Left lung (tissue), 4 donors: ENCODE measurements at regions not wholly inside any gene's neighbourhood (a gene's known extent, or its start where the extent isn't known, plus 50 kb on each side); places are given as distances from the start of the nearest gene placed in this dataset.

Experiments
- ATAC-seq: fragments of 200-7000 bp; cut with Tn5 transposase; one replicate; pipeline ENCODE4 v1.9.1; 2020; ENCODE audit warnings: moderate library complexity
- DNase-seq, 4 donors: peaks; one replicate each; pipeline ENCODE4 v3.0.0-alpha.2; 2013 to 2020
- H3K27ac ChIP-seq, 2 donors: fragments of 200-600 bp; sonication (generic) in 1 of 2; one replicate each; pipeline versions ENCODE4 v1.5.0 to v1.8.0; 2020 to 2021
- H3K27me3 ChIP-seq, 2 donors: fragments of 200-600 bp; sonication (generic) in 1 of 2; one replicate each; pipeline versions ENCODE4 v1.5.0 to v1.8.0; 2020 to 2021
- H3K36me3 ChIP-seq, 2 donors: fragments of 200-600 bp; sonication (generic) in 1 of 2; one replicate each; pipeline versions ENCODE4 v1.5.0 to v1.8.0; 2020 to 2021
- H3K4me1 ChIP-seq, 2 donors: fragments of 200-600 bp; one replicate each; pipeline ENCODE4 v1.8.0; 2021
- H3K4me3 ChIP-seq, 2 donors: fragments of 200-600 bp; sonication (generic) in 1 of 2; one replicate each; pipeline versions ENCODE4 v1.5.0 to v1.8.0; 2020 to 2021; ENCODE audit warnings: mild to moderate bottlenecking in 1 of 2
- H3K9me3 ChIP-seq, 2 donors: fragments of 200-600 bp; sonication (generic) in 1 of 2; one replicate each; pipeline versions ENCODE4 v1.5.0 to v1.8.0; 2020 to 2021
- CTCF ChIP-seq, 2 donors: fragments of 200-600 bp; sonication (generic) in 1 of 2; IDR thresholded peaks; one replicate each; pipeline versions ENCODE4 v1.5.0 to v1.8.0; 2021; ENCODE audit warnings: antibody characterized with exemption in 2 of 2
- intact Hi-C, 2 donors: fragments of 100-400 bp; cut with DNase I; formaldehyde crosslinking; loops; one replicate each; pipeline versions ENCODE4 v1.11.2 to v1.14.2; 2022
- donor health status: DM: no; HTN: yes; CAD: no.
- donor health status: DM: no; HTN: no; CAD: no.

GRCh38 chr17:5798094-5798493 lies 213.8 kb upstream of the NLRP1 start:
- no peak for ATAC-seq

DNA sequence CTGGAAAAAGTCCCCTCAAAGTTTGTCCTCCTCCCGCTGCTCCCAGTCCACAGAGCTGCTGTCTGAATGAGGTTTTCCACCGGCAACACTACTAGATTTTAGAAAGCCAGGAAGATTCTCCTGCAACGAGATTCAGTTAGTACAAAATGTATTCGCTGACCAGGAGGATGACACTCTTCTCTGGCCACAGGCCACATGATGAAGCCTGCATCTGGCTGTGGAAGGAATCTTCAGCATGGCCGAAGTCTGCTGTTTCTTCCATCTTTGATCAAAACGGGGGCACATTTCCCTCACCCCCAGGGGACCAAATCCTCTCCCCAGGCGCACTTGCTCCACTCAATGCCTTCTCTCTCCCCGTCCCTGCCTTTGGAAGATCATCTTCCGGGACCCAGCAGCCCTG lies 215.8 kb upstream of the NLRP1 start:
- intact Hi-C loops, result no loop called here
- no peak overlapping the region for H3K27ac ChIP-seq

More at GRCh38 chr17:5798094-5798493, 213.8 kb upstream of the NLRP1 start:
- Histone ChIP-seq H3K27me3 (peaks cover 0 to 49% of the 10 kb centered on the region in 2 donors), H3K4me3 (no peak overlapping the region), H3K4me1 (no peaks in the 10 kb centered on the region), H3K36me3 (no peaks in the 10 kb centered on the region), H3K27ac (no peak overlapping the region), H3K9me3 (peaks cover 0 to 3% of the 10 kb centered on the region in 2 donors)
- DNase-seq, result no peak
- intact Hi-C loops, result no loop called here
- TF ChIP-seq CTCF (IDR thresholded peaks at IDR 0.05), result no peak

GRCh38 chr17:5800646-5801045 lies 216.3 kb upstream of the NLRP1 start:
- Histone ChIP-seq H3K4me3 (no peak overlapping the region), H3K4me1 (no peaks in the 10 kb centered on the region), H3K9me3 (no peaks in the 10 kb centered on the region), H3K36me3 (no peaks in the 10 kb centered on the region), H3K27me3 (peaks cover 0 to 49% of the 10 kb centered on the region in 2 donors), H3K27ac (no peak overlapping the region)
- intact Hi-C loops, result no loop called here
- no peak for ATAC-seq
- no peak for DNase-seq
- TF ChIP-seq CTCF (IDR thresholded peaks at IDR 0.05), result no peak

More for the DNA sequence above, 215.8 kb upstream of the NLRP1 start:
- no peak overlapping the region for H3K4me3 ChIP-seq
- DNase-seq (no peak), ATAC-seq (no peak)
- TF ChIP-seq CTCF (IDR thresholded peaks at IDR 0.05), result no peak
- H3K4me1 ChIP-seq, result no peaks in the 10 kb centered on the region
- peaks cover 0 to 49% of the 10 kb centered on the region in 2 donors for H3K27me3 ChIP-seq
- H3K36me3 ChIP-seq, result no peaks in the 10 kb centered on the region
- H3K9me3 ChIP-seq, result no peaks in the 10 kb centered on the region

DNA sequence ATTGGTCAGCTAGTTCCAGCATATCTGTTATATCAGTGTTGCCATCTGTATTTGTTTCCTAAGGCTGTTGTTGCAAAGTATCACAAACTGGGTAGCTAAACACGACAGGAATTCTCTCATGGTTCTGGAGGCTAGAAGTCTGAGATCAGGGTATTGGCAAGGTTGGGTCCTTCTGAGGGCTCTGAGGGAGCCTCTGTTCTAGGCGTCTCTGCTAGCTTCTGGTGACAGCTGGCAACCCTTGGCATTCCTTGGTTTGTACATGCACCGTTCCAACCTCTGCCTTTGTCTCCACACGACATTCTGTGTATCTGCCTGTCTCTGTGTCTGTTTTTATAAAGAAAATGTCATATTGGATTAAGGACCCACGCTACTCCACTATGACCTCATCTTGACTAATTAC lies 219.9 kb upstream of the NLRP1 start:
- H3K4me3 ChIP-seq, result no peak overlapping the region
- H3K9me3 ChIP-seq, result peaks cover 0 to 15% of the 10 kb centered on the region in 2 donors
- intact Hi-C loops, result no loop called here
- ATAC-seq (no peak), DNase-seq (no peak)
- peaks cover 0 to 40% of the 10 kb centered on the region in 2 donors for H3K27me3 ChIP-seq
- TF ChIP-seq CTCF (IDR thresholded peaks at IDR 0.05), result no peak
- H3K4me1 ChIP-seq, result no peaks in the 10 kb centered on the region
- H3K27ac ChIP-seq, result no peak overlapping the region
- H3K36me3 ChIP-seq, result no peaks in the 10 kb centered on the region

- no peak for DNase-seq
- ATAC-seq, result no peak
- Histone ChIP-seq H3K27ac (no peak overlapping the region), H3K9me3 (peaks cover 0 to 44% of the 10 kb centered on the region in 2 donors), H3K4me3 (no peak overlapping the region), H3K36me3 (no peaks in the 10 kb centered on the region), H3K27me3 (peaks cover 0 to 17% of the 10 kb centered on the region in 2 donors), H3K4me1 (no peaks in the 10 kb centered on the region)
- intact Hi-C loops, result no loop called here
- TF ChIP-seq CTCF (IDR thresholded peaks at IDR 0.05), result no peak
These were observed 224.7 kb upstream of the NLRP1 start for GRCh38 chr17:5809056-5809455.
